HG02981 (cell line): ENCODE measurements at regions not wholly inside any gene's neighbourhood (a gene's known extent, or its start where the extent isn't known, plus 50 kb on each side); places are given as distances from the start of the nearest gene placed in this dataset.

Experiments
- ATAC-seq: cut with Tn5 transposase; IDR thresholded peaks from one replicate; pipeline ENCODE4 v1.9.1; 2021; ENCODE audit warnings: mild to moderate bottlenecking, moderate library complexity; ENCODE audit not compliant: unreplicated experiment

DNA sequence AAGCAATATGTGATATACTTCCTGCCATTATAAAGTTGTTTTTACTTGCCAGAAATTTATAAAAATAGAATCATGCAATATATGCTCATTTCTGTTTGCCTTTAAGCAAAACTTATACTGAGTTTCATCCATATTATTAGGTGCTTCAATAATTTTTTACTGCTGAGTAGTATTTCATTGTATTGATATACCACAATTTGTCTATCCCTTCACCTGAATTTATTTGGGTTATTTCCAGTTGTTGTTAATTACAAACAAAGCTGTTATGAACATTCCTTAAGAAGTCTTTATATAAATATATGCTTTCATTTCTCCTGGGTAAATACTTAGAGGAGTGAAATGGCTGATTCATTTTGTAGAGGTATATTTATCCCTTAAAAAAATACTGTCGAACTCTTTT, 864.1 kb downstream of the HACE1 start:
- no peak for ATAC-seq

DNA sequence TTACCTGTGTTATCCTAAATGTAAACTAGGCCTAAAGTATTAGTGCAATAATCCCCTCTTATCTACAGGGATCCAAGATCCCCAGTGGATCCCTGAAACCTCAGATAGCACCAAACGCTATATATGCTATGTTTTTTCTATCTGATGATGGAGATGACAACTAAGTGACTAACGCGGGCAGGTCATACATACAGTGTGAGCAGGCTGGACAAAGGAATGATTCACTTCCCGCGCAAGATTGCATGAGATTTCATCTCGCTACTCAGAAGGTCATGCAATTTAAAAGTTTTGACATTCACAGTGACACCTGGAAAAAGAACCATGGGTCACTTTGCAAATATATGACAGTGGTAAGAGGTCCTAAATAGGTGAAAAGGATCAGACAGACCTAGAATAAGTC, 875.9 kb downstream of the HACE1 start:
- no peak for ATAC-seq

DNA sequence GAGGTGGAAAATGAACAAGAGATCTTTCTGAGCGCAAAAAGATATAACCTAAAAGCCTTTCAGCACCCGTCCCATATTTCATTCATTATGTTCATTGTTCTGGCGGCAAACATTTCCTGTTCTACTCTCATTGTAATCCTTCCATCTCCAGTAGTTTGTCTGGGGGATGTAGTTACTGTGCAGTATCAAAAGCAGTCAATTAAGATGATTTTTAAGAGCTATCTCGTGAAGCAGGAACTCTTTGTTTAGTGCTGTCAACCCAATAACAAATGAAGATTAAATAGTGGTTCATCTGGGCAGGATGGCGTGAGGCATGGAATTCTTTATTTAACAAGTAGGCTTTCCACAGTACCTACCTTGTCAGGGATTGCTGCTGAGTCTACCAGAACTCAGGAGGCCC, 876.7 kb downstream of the HACE1 start:
- no peak for ATAC-seq

DNA sequence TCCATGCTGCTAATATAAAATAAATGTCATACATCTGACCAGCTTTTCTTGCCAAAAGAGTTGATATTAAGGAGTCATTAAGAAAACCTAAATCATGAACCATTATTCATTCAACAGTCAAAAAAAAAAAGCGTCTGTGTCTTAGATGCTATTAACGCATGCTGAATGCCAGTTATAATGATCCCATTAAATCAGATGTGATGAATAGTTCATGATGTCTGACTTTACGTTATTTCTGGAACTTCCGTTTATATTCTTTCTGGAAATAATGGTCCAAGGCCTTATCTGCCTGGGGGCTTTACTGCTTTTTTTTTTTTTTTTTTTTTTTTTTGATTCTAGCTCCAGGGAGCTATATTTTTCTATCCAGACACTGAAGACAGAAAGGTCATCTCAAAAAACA, 877.1 kb downstream of the HACE1 start:
- ATAC-seq: no peak

DNA sequence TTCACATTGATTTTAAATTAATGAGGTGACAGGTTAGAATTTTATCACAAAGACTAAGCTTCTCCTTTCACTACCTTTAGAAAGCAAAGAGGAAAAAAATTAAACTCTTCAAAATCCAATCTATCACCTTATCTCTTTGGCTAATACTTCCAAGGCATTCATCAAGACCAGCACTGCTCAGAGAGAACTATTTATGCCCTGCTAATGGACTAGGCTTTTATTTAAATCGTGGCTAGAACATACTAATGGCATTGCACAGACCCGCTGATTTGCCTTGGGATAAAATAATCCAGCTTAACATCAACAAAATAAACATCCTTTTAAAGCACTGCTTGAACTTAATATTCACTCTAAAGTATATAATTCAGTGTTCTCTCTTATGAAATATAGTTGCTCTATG, 880.4 kb downstream of the HACE1 start:
- no peak for ATAC-seq

DNA sequence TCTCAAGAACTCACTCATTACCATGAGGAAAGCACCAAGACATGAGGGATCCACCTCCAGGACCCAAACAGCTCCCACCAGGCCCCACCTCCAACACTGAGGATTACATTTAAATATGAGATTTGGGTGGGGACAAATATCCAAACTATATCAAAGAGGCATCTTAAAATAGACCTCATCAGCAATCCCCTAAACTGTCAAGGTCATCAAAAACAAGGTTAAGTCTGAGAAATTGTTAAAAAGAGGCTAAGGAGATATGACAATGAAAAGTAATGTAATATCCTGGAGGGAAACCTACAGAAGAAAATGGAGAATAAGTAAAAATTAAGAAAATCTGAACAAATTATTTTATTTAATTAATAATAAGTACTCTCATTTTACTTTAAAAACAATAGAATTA, 922.3 kb downstream of the HACE1 start:
- ATAC-seq: no peak

DNA sequence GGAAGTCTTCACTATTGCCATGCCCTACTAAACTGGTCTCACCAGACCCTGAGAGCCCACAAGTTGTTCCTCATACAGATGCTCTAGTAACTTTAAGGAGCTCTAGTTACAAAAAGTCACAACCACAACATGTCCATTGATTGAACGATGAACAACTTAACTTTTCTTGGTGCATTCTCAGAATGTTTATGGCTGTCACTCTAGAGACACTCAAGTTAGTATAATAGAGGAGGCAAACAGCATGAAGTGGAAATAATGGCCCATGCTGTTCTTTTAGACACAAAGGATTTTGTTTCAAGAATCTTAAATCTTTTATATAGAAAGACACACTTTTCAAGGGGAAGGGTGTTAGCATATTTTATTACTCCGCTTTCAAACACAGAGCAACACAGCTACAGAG, 934.4 kb downstream of the HACE1 start:
- ATAC-seq: no peak

DNA sequence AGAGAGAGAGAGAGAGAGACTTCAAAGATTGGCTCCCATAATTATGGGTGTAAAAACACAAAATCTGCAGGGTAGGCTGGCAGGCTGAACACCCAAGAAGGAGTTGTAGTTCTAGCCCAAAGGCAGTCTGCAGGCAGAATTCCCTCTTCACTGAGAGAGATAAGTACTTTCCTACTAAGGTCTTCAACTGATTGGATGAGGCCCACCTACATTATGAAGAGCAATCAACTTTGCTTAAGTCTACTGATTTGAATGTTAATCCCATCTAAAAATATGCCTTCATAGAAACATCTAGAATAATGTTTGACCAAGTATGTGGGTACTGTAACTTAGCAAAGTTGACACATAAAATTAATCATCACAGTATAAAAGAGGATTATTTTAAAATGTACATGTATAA, 949.7 kb downstream of the HACE1 start:
- no peak for ATAC-seq

DNA sequence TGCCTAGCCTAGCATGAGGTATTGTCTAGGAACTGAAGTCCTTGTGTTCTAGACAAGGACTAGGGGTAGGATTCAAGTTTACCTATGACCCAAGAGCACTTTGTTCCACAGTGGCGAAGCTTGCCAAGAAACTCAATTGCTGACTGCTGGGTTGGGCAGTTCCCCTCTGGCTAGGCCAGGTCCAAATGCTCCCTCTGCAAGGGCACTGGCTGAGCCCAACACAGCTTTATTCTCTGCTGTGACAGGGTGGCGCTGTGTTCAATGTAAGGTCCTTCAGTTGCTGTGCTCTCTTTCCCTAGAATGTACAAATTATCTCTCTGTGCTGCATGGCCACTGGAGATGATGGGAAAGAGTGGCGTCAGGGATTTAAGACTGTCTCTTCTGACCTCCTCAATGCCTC, 950.8 kb downstream of the HACE1 start:
- ATAC-seq: no peak

DNA sequence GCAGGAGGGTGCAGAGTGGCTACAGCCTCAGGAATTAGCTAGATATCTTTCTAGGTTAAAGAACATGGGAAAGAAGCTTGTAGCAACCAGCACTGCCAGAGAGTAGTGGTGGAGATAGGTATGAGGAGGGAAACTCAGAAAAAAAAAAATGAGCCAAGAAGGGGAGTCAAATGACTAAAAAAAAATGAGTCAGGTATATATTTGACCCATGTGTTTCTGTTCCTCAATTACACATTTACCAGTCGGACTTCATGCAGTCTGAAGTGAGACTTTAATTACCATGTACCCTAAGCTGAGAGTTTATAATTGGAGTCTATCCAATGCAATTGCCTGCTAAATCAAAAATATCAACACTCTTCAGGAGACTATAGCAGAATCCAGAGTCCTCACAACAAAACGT, 964.6 kb downstream of the HACE1 start:
- no peak for ATAC-seq

DNA sequence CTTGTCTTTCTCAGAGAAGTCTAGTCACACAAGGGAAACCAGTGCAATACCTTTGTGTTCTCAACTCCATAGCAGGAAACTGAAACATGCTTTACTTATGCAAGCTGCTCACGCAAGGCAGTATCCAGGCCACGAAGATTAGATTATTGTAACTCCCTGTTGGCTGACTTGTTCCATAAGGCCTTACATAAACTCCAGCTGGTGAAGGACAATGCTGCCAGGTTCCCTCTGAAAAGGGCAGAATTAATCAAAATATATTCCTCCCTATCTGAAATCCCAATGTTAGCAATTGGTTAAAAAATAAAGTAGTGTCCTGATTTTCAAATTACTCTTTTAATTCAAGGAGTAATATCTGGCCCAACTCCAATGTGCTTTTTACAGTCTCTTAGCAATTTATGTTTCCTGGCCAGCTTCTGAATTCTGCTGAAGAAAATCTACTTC, 966.6 kb downstream of the HACE1 start:
- ATAC-seq: no peak

DNA sequence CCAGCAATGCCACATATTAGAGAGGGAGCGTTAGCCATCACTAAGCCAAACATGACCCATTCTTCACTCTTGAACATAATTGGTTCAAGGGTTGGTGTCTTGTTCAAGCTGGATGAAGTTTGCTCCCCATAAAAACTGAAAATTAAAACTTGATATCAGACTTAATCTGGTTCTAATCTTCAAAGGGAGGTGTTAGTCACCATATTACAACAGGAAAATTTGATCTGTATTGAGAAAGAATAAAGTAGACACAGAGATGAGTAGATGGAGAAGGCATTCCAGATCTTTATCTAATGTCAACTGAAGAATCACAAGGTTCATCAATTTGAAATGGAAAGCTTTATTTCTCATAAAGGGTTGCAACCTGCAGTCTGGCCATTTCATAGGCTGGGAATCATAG, 972.8 kb downstream of the HACE1 start:
- no peak for ATAC-seq

DNA sequence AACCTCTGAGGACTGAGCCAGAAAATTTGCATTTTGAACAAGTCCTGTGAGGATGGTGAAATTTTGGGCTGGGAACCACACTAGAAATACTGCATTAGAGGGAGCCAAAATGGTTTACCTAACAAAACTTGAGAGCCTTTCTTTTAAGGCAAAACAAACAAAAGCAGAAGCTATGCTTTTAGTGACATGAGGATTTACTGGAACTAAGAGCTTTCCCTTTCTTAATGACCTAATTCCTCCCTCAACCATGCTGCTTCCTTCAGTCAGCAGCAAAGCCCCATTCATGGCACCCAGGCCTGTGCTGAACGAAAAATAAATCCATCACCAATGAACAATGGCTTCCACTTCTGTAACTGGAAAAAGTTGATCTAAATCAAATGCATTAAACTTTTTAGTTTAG, 974.3 kb downstream of the HACE1 start:
- ATAC-seq: no peak

DNA sequence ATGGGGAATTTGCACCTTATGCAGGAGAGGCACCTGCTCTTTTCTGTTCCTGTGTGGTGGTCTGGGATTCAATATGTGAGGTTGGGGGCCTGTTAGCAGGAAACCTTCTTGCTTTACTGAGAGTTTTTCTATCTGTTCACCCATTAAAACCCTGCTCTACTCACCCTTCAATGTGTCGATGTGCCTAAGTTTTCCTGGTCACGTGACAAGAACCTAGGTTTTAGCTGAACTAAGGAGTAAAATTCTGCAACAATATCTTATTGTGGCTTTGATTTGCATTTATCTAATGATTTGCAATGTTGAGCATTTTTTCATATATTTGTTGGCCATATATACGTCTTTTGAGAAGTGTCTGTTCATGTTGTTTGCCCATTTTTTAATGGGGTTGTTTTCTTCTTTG, 979.9 kb downstream of the HACE1 start:
- no peak for ATAC-seq

DNA sequence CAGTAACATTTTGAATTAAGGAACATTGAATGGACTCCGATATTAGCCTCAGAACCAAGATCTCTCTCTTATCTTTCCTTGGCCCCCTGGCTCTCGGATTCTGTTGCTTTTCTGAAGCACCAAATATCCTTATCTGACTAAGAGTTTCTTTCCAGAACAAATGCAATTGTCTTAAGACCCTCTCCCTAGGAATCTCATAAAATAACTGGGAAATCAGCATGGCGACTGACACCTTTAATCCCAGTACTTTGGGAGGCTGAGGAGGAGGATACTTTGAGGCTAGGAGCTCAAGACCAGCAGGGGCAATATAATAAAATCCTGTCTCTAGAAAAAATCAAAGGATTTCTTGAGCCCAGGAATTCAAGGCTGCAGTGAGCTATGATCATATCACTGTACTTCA, 984.5 kb downstream of the HACE1 start:
- ATAC-seq: no peak

DNA sequence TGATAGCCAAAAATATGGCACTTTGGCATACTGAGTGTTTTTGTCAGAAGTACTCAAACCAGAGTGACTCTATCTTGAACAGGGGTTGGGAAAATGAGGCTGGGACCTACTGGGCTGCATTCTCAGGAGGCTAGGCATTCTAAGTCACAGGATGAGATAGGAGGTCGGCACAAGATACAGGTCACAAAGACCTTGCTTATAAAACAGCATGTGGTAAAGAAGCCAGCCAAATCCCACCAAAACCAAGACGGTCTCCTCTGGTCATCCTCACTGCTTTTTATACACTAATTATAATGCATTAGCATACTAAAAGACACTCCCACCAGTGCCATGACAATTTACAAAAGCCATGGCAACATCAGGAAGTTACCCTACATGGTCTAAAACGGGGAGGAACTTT, 985.1 kb downstream of the HACE1 start:
- no peak for ATAC-seq

DNA sequence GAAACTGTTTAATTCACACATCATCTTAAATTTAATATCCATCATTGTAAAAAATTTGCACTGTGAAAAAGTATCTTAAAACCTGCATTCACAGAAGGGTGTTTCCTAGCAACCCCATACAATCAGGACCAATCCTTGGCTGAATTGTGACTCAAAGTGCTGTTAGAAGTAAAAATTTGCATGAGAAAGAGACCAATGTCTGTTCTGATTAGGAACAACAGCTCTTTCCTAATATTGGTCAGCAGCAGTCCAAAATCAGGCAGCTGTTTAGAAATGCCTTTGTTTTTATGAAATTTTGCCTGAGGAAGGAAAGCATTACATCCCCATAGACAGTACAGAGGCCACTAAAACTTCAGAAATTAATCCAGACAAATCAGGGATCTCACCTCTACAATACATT, 987.0 kb downstream of the HACE1 start:
- ATAC-seq: no peak

DNA sequence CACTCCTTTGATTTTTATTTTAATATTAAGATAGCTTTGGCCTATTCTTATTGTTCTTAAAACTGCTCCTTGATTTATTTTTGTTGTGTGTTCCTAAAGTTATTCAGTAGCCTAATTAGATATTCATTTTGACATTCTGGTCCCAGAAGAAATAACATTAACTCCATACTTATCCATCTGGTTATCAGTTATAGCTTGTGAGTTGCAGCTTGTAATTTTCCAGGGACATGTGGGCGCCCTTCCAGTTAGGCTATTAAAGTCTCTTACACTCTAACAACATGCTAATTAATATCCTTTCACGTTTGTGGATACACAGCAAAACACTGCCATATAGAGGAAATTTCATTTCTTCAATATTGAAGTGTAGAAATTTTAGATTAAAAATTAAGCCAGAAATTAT, 987.5 kb downstream of the HACE1 start:
- ATAC-seq: no peak

DNA sequence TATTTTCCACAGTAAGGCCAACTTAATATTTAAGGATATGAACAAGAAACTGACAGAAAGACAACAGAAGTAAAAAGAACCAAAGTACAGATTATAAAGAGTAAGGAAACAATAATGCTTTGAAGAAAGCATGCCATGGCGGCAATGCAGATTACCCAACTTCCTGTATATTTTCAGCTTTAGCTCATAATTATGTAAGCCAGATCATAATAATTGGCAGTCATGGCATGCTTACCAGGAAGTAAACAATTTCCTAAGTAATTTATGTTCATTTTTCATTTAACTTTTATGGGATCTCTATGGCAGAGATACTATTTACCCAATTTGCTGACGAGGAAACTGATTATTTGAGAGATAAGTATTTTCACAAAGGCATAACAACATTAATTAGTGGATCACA, 988.7 kb downstream of the HACE1 start:
- no peak for ATAC-seq

DNA sequence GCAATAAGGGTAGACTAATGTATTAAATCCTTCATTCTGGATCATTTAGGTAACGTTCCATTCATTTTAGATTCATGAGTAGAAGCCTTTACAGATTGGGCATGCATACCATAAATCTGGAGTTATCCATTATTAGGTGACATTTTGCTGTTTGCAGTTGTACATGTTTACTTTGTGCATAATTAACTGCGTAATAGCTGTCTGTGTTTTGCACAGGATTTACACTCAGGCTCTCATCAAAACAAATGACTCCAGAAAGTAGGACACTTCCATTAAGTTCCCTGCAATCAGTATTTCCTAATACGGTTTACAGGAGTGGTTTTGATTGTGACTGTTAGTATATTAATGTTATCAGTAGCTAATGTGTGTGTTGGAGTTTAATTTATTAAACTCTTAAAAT, 997.4 kb downstream of the HACE1 start:
- ATAC-seq: no peak

DNA sequence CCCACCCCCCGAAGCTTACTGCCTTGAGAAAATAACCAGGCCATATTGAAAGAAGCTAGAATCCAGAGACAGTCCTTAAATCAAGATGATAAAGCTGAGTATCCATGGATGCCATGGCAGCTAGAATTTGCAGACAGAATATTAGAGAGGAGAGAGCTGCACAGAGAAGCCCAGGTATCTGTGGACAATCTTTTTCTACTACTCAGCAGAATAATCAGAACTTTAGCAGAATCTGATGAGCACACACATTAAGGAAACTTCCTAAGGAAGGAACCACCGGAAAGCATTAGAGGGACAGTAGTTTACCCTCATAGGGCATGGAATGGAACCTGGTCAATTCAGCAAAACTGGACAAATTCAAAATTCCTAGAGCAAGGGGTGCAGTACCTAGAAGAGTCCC, 1001.7 kb downstream of the HACE1 start:
- no peak for ATAC-seq

DNA sequence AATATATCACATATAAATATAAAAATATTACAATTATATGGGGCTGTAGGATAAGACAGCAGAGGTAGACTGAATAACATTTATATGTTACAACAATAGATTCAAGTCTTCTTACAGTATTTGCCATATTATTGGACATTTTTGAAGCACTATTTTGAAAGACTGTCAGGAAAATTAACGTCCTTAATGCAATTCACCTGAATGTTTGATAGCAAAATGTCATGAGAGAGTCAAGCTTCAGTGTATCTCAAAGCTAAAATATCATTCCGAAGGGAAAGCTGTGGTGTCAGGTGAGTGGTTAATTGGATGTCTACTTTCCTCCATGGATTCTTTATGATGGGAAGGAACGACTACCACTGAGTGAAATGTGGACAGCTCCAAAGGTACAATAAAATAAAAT, 1004.0 kb downstream of the HACE1 start:
- ATAC-seq: no peak

DNA sequence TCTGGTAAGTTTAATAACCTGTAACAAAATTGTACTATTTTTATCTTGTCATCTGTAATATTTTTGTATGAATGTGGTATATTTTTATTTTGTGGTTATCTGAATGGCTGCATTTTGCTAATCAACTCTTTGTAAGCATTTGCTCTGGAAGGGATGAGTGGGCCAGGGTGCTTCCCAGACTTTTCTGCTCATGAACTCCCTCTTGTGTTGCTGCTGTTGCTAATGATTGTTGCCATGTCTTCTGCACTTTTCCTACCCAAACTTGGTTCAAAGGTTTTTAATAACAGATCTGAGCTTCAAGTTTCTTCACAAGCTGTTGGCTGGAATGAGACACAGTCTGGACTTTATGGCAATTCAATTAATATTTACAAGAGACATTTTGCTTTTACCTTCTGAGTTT, 1005.7 kb downstream of the HACE1 start:
- no peak for ATAC-seq

DNA sequence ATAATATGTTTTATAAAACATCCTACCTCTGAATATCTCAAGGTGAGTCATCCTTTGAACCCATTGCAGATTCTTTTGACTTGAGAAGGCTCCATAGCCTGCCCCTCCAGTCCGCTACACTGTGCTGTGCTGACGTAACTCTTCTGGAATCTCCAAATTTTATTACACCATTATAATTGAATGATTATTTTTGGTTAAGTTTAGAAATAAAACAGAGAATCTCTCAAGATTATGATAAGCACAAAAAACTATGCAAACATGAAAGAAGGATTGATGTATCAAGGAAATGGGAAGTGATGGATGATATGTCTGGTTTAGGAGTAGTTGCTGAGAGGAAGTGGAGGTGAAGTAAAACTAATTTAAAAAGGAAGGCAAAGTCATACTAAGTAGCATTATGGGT, 1021.3 kb downstream of the HACE1 start:
- ATAC-seq: no peak
